NT2/D1 (cell line): ENCODE measurements at regions not wholly inside any gene's neighbourhood (a gene's known extent, or its start where the extent isn't known, plus 50 kb on each side); places are given as distances from the start of the nearest gene placed in this dataset.

Experiments used
- YY1 ChIP-seq: IDR thresholded peaks from 2 replicates; pipeline ENCODE4 v1.6.1; 2011; ENCODE audit not compliant: insufficient read length, insufficient read depth
- ZNF274 ChIP-seq: IDR thresholded peaks from 2 replicates; pipeline ENCODE4 v1.6.1; 2011; ENCODE audit warnings: mild to moderate bottlenecking, low read depth, low read length

GRCh38 chr20:39670988-39671387, 708.8 kb downstream of the DHX35 start:
- no peak for TF ChIP-seq YY1
- TF ChIP-seq ZNF274: no peak
